ENCODE measurements at regions not wholly inside any gene's neighbourhood (a gene's known extent, or its start where the extent isn't known, plus 50 kb on each side); places are given as distances from the start of the nearest gene placed in this dataset.

DNA sequence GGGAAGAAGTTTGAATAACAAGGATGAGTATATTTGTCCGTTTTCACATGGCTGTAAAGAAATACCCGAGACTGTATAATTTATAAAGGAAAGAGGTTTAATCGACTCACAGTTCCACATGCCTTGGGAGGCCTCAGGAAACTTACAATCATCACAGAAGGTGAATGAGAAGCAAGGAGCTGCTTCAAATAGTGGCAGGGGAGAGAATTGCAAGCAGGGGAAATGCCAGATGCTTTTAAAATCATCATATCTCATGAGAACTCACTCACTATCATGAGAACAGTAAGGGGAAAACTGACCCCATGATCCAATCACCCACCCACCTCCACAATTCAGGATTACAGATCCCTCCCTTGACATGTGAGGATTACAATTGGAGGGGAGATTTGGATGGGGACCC is 212.8 kb upstream of the CDH8 start:
- Histone ChIP-seq H2BK5ac (ENCODE audit: insufficient read length, low read length) (no peak overlapping the region), H3K27me3 (ENCODE audit: insufficient read depth, low read length) (no peaks in the 10 kb centered on the region), H4K20me1 (ENCODE audit: control insufficient read depth, insufficient read depth, insufficient read length) (no peaks in the 10 kb centered on the region), H2BK15ac (ENCODE audit: low read depth, low read length) (no peak overlapping the region), H2BK12ac (ENCODE audit: insufficient read length, low read depth, low read length) (no peak overlapping the region), H2AFZ (ENCODE audit: low read length) (no peak overlapping the region), H3K14ac (ENCODE audit: insufficient read depth, low read length) (no peak overlapping the region), H3K23ac (ENCODE audit: insufficient read length, low read depth, low read length) (no peak overlapping the region), H4K91ac (ENCODE audit: insufficient read length, low read depth, low read length) (no peak overlapping the region), H2BK120ac (ENCODE audit: low read depth, low read length, poor library complexity, severe bottlenecking) (no peak overlapping the region), H3K4me1 (ENCODE audit: insufficient read depth, low read length) (no peaks in the 10 kb centered on the region; the same call in 1 of the 2 replicates), H3K4ac (ENCODE audit: low read depth, low read length) (no peak overlapping the region), H3K23me2 (ENCODE audit: insufficient read length, low read depth, low read length, poor library complexity, severe bottlenecking) (no peaks in the 10 kb centered on the region), H3K79me1 (ENCODE audit: insufficient read depth, low read depth, low read length, poor library complexity, severe bottlenecking) (no peaks in the 10 kb centered on the region), H3K9ac (ENCODE audit: extremely low read depth, insufficient read length, low read length) (no peak overlapping the region), H3K27ac (ENCODE audit: insufficient read length, low read depth, low read length) (no peak overlapping the region), H3K4me2 (ENCODE audit: insufficient read depth, insufficient read length, low read length) (no peak overlapping the region), H3K18ac (ENCODE audit: insufficient read length, low read depth, low read length) (no peak overlapping the region), H2AK5ac (ENCODE audit: insufficient read length, low read length) (no peak overlapping the region), H3K56ac (ENCODE audit: insufficient read length, low read depth, low read length) (no peak overlapping the region), H3K9me3 (ENCODE audit: control insufficient read depth, low read depth, low read length) (no peaks in the 10 kb centered on the region), H4K5ac (ENCODE audit: insufficient read length, low read depth, low read length) (no peak overlapping the region), H3K79me2 (ENCODE audit: insufficient read depth, low read length) (no peaks in the 10 kb centered on the region), H3T11ph (ENCODE audit: low read length) (no peak overlapping the region), H2BK20ac (ENCODE audit: low read depth, low read length, poor library complexity, severe bottlenecking) (no peak overlapping the region), H4K8ac (replicated peaks; ENCODE audit: insufficient read length, low read depth, low read length) (no peak overlapping the region)
- Mint-ChIP-seq H3K27me3 (ENCODE audit: low read depth) (no peaks in the 10 kb centered on the region), H3K27ac (peak overlapping the region in 1 of 3 experiments; percentile 38; a peak in 1 of 7 replicates), H3K9me3 (no peaks in the 10 kb centered on the region; a peak in 1 of 5 replicates), H3K4me3 (no peak overlapping the region), H3K36me3 (ENCODE audit: insufficient read depth in 1 of 3, low read depth in 3 of 3) (no peaks in the 10 kb centered on the region), H3K4me1 (peaks cover 9 to 12% of the 10 kb centered on the region in 2 experiments)
- no CpG with 5 or more reads among the region's 3 CpGs for WGBS (ENCODE audit: extremely low coverage, insufficient read length, low lambda C conversion rate)
- no peak for DNase-seq
- TF ChIP-seq, protein P1, sequence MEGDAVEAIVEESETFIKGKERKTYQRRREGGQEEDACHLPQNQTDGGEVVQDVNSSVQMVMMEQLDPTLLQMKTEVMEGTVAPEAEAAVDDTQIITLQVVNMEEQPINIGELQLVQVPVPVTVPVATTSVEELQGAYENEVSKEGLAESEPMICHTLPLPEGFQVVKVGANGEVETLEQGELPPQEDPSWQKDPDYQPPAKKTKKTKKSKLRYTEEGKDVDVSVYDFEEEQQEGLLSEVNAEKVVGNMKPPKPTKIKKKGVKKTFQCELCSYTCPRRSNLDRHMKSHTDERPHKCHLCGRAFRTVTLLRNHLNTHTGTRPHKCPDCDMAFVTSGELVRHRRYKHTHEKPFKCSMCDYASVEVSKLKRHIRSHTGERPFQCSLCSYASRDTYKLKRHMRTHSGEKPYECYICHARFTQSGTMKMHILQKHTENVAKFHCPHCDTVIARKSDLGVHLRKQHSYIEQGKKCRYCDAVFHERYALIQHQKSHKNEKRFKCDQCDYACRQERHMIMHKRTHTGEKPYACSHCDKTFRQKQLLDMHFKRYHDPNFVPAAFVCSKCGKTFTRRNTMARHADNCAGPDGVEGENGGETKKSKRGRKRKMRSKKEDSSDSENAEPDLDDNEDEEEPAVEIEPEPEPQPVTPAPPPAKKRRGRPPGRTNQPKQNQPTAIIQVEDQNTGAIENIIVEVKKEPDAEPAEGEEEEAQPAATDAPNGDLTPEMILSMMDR (conservative IDR thresholded peaks at IDR 0.05), result peak; percentile 51; the same call in 2 of the 3 replicates

Data from H9 (cell line).